ENCODE measurements at regions not wholly inside any gene's neighbourhood (a gene's known extent, or its start where the extent isn't known, plus 50 kb on each side); places are given as distances from the start of the nearest gene placed in this dataset.
"Not testable (repeated sequence)": the region's sequence is repeated elsewhere in the genome, so short reads cannot be mapped to it uniquely, and the experiment has no call there.

GRCh38 chr7:39826166-39826565 lies 123.9 kb upstream of the CDK13 start:
- H3K9me3 ChIP-seq = no peaks in the 10 kb centered on the region
- intact Hi-C loops (cut with DNase I) = no loop called here

GRCh38 chr7:39827571-39827970 lies 122.5 kb upstream of the CDK13 start:
- H3K36me3 ChIP-seq = no peaks in the 10 kb centered on the region
- H3K9me3 ChIP-seq = no peaks in the 10 kb centered on the region
- H3K27me3 ChIP-seq = no peaks in the 10 kb centered on the region
- H3K4me3 ChIP-seq = no peak overlapping the region
- H3K4me1 ChIP-seq = no peaks in the 10 kb centered on the region
- no peak for DNase-seq (ENCODE audit: extremely low spot score in 2 of 2)
- H3K27ac ChIP-seq = no peak overlapping the region
- intact Hi-C loops (cut with DNase I) = no loop called here
- TF ChIP-seq POLR2AphosphoS5 (IDR thresholded peaks at IDR 0.05; ENCODE audit: insufficient read depth in 1 of 2, low read depth in 1 of 2) = no peak
- TF ChIP-seq CTCF (IDR thresholded peaks at IDR 0.05) = no peak
- TF ChIP-seq POLR2A (IDR thresholded peaks at IDR 0.05) = no peak

More at GRCh38 chr7:39826166-39826565, 123.9 kb upstream of the CDK13 start:
- no peak for DNase-seq (ENCODE audit: extremely low spot score in 2 of 2)
- no peak overlapping the region for H3K4me3 ChIP-seq
- no peaks in the 10 kb centered on the region for H3K36me3 ChIP-seq
- no peak for TF ChIP-seq POLR2AphosphoS5 (IDR thresholded peaks at IDR 0.05; ENCODE audit: insufficient read depth in 1 of 2, low read depth in 1 of 2)
- TF ChIP-seq POLR2A (IDR thresholded peaks at IDR 0.05) = no peak
- no peak for TF ChIP-seq CTCF (IDR thresholded peaks at IDR 0.05)
- no peaks in the 10 kb centered on the region for H3K4me1 ChIP-seq
- H3K27me3 ChIP-seq = no peaks in the 10 kb centered on the region
- no peak overlapping the region for H3K27ac ChIP-seq

GRCh38 chr7:39829028-39829427 lies 121.0 kb upstream of the CDK13 start:
- H3K4me1 ChIP-seq = peaks cover 6% of the 10 kb centered on the region
- TF ChIP-seq POLR2AphosphoS5 (IDR thresholded peaks at IDR 0.05; ENCODE audit: insufficient read depth in 1 of 2, low read depth in 1 of 2) (no peak), CTCF (IDR thresholded peaks at IDR 0.05) (no peak), POLR2A (IDR thresholded peaks at IDR 0.05) (no peak)
- no peaks in the 10 kb centered on the region for H3K27me3 ChIP-seq
- H3K27ac ChIP-seq = no peak overlapping the region
- no peaks in the 10 kb centered on the region for H3K9me3 ChIP-seq
- no peak for DNase-seq (ENCODE audit: extremely low spot score in 2 of 2)
- intact Hi-C loops (cut with DNase I) = no loop called here
- H3K36me3 ChIP-seq = no peaks in the 10 kb centered on the region
- no peak overlapping the region for H3K4me3 ChIP-seq

GRCh38 chr7:39832519-39833085 lies 117.5 kb upstream of the CDK13 start:
- TF ChIP-seq CTCF (IDR thresholded peaks at IDR 0.05) = no peak
- no peak for TF ChIP-seq POLR2AphosphoS5 (IDR thresholded peaks at IDR 0.05; ENCODE audit: insufficient read depth in 1 of 2, low read depth in 1 of 2)
- no peak for TF ChIP-seq POLR2A (IDR thresholded peaks at IDR 0.05)
- DNase-seq (ENCODE audit: extremely low spot score in 2 of 2) = no peak
- Histone ChIP-seq H3K27ac (no peak overlapping the region), H3K4me3 (no peak overlapping the region), H3K27me3 (no peaks in the 10 kb centered on the region), H3K9me3 (no peaks in the 10 kb centered on the region), H3K36me3 (no peaks in the 10 kb centered on the region), H3K4me1 (peaks cover 8% of the 10 kb centered on the region)
- intact Hi-C loops (cut with DNase I) = no loop called here

- peak overlapping the region; percentile 32 to 51 for H3K4me3 ChIP-seq
- intact Hi-C loops (cut with DNase I); H3K4me1 ChIP-seq; H3K36me3 ChIP-seq; DNase-seq (ENCODE audit: extremely low spot score in 2 of 2); H3K27me3 ChIP-seq; H3K27ac ChIP-seq; H3K9me3 ChIP-seq: not testable (repeated sequence)
Observed at GRCh38 chr7:39833180-39833799, 116.8 kb upstream of the CDK13 start.

- H3K27ac ChIP-seq; intact Hi-C loops (cut with DNase I); DNase-seq (ENCODE audit: extremely low spot score in 2 of 2); H3K9me3 ChIP-seq; H3K36me3 ChIP-seq; H3K4me1 ChIP-seq; H3K27me3 ChIP-seq: not testable (repeated sequence)
- H3K4me3 ChIP-seq = peak overlapping the region; percentile 32 to 51
Observed at GRCh38 chr7:39833865-39834634, 116.0 kb upstream of the CDK13 start.

Measured in vagina (tissue), 2 donors.